HG02759 (cell line): ENCODE measurements at regions not wholly inside any gene's neighbourhood (a gene's known extent, or its start where the extent isn't known, plus 50 kb on each side); places are given as distances from the start of the nearest gene placed in this dataset.

Experiments
- ATAC-seq: cut with Tn5 transposase; IDR thresholded peaks from one replicate; pipeline ENCODE4 v1.9.1; 2021; ENCODE audit warnings: mild to moderate bottlenecking, moderate library complexity; ENCODE audit not compliant: unreplicated experiment

- ATAC-seq = peak; percentile 80
Measured at GRCh38 chr6:166106076-166106686, 61.5 kb downstream of the TBXT start.

GRCh38 chr6:166105341-166106075 is 62.1 kb downstream of the TBXT start:
- peak; percentile 51 for ATAC-seq

DNA sequence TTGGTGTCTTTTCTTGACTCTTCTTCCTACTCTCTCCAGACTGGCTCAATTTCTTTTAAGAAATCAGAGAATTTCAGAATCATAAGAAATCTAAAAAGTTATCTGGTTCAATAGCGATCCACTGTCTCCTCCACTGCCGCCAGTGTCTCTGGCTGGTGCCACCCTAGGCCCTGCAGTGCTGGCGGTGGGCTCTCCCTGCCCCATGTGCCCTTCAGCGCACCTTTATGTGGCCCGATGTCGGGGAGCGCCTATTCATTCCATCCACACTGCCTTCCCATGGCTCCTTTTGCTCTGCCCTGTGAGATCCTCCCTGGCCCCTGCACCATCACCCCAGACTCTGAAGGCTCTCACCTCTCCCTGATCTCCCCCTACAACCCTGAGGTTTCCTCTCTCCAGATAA is 62.8 kb downstream of the TBXT start:
- ATAC-seq = no peak

DNA sequence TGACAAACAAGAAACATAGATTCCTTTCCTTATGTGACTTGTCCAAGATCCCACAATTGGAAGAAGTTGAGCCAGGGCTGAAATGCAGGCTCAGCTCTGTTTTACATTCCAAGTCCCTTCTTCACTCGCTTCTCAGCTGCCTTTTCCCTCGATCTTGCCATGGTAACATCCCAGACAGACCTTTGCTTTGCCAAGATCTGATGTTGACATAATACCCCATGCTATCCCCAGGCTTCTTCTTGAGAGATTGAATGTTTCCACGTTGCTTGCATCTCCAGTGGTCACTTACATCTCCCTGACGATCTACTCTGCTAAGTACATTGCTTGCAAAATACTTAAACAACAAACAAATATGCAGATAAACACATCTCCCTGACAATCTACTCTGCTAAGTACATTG is 63.5 kb downstream of the TBXT start:
- no peak for ATAC-seq

GRCh38 chr6:166101819-166102419 is 65.7 kb downstream of the TBXT start:
- no peak for ATAC-seq

- peak; percentile 98 for ATAC-seq
Measured at GRCh38 chr6:166097914-166098522, 69.6 kb downstream of the TBXT start.

GRCh38 chr6:166087852-166088251 is 79.8 kb downstream of the TBXT start:
- ATAC-seq = no peak

DNA sequence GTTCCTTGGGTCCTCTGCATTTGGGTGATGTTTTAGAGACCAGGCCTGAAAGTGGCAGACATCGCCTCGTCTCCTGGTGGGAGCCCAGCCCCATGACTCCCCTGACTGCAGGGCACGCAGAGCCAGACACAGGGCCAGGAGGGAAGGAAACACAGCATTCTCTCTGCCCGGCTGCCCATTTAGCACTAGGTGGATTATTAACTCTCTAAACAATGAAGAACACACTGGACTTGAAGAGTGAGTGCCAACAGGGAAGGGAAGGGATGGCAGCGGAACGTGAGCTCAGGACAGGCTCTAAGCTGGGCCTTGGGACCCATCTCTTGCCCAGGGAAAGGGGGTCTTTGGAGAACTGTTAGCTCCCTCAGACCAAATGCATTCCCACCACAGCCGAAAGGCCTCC is 80.4 kb downstream of the TBXT start:
- no peak for ATAC-seq

GRCh38 chr6:166085500-166085899 is 82.2 kb downstream of the TBXT start:
- no peak for ATAC-seq

- ATAC-seq = no peak
Measured at GRCh38 chr6:166084951-166085350, 82.7 kb downstream of the TBXT start.

GRCh38 chr6:166079841-166080240 is 87.8 kb downstream of the TBXT start:
- ATAC-seq = no peak

GRCh38 chr6:166078294-166078693 is 89.4 kb downstream of the TBXT start:
- no peak for ATAC-seq

DNA sequence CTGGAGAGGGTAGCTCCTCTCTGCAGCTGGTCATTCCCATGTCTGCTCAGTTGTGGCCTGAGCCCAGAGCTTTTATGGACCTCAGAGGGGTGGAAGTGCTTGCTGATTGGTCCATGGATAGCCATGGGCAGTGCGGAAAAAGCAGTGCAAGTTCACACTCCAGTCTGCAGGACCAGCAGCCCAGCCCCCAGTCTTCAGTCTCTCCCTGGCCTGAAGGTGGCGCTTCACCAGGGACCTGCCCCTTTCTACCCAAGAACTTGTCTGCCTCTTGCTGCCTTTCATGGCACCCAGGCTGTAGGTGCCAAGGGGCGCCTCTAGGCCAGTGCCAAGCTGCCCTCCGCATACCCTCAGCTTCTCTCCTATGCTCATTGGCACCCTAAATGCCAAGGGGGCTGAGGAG is 91.0 kb downstream of the TBXT start:
- no peak for ATAC-seq

- no peak for ATAC-seq
Measured at GRCh38 chr6:166075925-166076324, 91.7 kb downstream of the TBXT start.

DNA sequence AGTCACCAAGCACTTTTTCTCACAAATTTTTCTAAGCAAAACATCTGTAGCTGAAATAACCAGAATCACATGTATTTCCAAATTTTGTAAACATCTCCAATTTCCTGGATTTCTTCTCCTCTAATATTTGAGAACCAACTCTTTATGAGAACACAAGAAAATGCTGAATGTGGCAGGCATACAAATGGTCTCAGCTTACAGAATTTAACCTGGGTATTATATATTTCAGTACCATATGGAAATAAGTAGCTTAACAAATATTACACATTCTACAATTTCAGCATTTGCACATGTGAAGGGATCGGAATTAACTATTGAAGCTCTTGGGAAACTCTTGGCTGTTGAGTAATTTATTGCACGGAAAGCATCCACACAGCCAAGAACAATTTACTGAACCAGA is 92.5 kb downstream of the TBXT start:
- ATAC-seq = no peak

DNA sequence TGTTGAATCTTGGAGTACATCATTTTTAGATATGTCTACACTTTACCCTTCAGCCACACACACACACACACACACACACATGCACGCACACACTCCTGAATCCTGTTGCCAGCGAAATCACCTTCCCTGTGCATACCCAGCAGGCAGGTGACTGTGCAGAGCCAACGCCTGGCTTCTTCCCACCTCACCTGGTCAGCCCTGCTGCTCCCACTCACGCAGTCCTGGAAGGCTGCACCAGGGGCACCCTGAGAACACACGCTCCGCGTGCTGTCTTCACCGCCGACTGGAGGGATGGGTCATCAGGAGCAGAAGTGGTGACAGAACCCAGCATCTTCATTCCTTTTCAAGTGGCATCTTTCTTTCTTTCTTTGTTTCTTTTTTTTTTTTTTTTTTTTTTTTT is 94.6 kb downstream of the TBXT start:
- ATAC-seq = no peak

DNA sequence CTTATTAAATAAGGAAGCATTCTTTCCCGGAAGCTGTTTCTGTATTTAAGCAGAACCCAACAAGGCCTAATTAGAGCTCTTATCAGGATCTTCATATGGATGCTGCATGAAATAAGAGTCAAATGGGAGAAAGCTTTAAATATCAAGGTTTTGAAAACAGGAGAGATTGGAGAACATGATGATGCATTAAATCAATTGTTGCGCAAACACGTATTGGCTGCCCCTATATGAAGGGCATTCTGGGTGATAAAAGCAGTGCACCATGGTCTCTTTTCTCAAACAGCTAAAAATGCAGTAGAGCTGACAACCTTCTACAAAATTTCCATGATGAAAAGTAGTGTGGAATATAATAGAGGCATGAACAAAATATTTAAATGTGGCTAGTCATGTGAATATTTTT is 98.9 kb downstream of the TBXT start:
- no peak for ATAC-seq

DNA sequence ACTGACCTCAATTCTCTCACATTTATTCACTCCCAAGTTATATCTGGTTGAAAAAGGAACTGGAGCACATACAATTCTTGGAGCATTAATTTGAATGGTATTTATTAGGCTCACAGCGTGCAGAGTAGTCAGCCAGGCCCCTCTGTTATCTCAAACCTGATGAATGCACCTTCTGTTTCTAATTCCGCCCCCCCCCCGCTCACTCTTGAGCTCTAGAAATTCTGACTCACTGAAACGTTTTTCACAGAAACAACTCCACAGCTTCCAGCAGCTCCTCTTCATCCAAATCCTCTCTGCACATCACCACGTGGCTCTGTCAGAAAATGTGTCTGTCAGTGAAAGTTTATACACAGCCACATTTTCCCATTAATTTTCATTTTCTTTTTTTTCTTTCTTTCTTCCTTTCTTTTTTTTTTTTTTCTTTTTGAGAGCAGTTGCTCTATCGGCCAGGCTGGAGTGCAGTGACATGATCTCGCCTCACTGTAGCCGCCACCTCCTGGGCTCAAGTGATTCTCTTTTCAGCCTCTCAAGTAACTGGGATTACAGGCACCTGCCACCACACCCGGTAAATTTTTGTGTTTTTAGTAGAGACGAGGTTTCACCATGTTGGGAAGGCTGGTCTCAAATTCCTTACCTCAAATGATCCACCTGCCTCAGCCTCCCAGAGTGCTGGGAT is 109.4 kb downstream of the TBXT start:
- no peak for ATAC-seq

- no peak for ATAC-seq
Measured at GRCh38 chr6:166057431-166057830, 110.2 kb downstream of the TBXT start.

GRCh38 chr6:166056637-166057036 is 111.0 kb downstream of the TBXT start:
- no peak for ATAC-seq

DNA sequence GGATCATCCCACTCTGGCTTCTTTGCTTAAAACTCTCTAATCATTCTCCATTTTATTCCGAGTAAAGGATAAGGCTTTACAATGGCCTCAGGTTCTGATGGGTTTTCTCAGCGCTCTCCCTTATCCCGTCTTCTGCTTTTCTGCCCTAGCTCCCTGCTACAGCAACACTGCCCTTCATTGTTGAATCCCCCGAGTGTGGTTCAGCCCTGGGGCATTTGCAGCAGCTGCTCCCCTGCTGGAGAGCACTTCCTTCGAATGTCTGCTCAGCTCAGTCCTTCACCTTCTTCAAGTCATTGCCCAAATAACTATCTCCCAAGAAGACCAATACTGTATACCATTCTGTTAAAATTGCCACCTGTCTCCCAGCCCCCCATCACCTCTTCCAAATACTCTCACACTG is 111.8 kb downstream of the TBXT start:
- ATAC-seq = no peak
